Mucosa of descending colon (tissue), 3 donors: ENCODE measurements at regions not wholly inside any gene's neighbourhood (a gene's known extent, or its start where the extent isn't known, plus 50 kb on each side); places are given as distances from the start of the nearest gene placed in this dataset.

Source experiments
- ATAC-seq: fragments of 200-7000 bp; cut with Tn5 transposase; one replicate; pipeline ENCODE4 v1.9.1; 2020; ENCODE audit warnings: mild to moderate bottlenecking, moderate library complexity
- DNase-seq, 3 donors: peaks; one replicate each; pipeline ENCODE4 v3.0.0-alpha.2; 2020
- H3K36me3 ChIP-seq: fragments of 200-600 bp; one replicate; pipeline ENCODE4 v1.8.0; 2021; ENCODE audit warnings: low read depth, mild to moderate bottlenecking
- H3K4me1 ChIP-seq: fragments of 200-600 bp; one replicate; pipeline ENCODE4 v1.8.0; 2021; ENCODE audit warnings: low read depth, mild to moderate bottlenecking
- H3K4me3 ChIP-seq: fragments of 200-600 bp; one replicate; pipeline ENCODE4 v1.8.0; 2021; ENCODE audit warnings: mild to moderate bottlenecking
- H3K9me3 ChIP-seq: fragments of 200-600 bp; one replicate; pipeline ENCODE4 v1.8.0; 2021; ENCODE audit warnings: mild to moderate bottlenecking
- intact Hi-C, 2 donors: fragments of 100-400 bp; cut with DNase I in 1 of 2; cut with micrococcal nuclease in 1 of 2; formaldehyde crosslinking; loops; one replicate each; pipeline versions ENCODE4 v1.11.0 to v1.11.1; 2022; cut with DNase I, micrococcal nuclease
- TF ChIP-seq, protein P1 (sequence below): fragments of 200-600 bp; IDR thresholded peaks from one replicate; pipeline ENCODE4 v1.8.0; 2022; ENCODE audit warnings: antibody characterized with exemption, mild to moderate bottlenecking
- donor health status: DM: no; HTN: no; CAD: no; lungs with moderate emphysema.
- donor health status: DM: no; HTN: no; CAD: no.
- donor health status: DM: no; HTN: yes; CAD: no.

DNA sequence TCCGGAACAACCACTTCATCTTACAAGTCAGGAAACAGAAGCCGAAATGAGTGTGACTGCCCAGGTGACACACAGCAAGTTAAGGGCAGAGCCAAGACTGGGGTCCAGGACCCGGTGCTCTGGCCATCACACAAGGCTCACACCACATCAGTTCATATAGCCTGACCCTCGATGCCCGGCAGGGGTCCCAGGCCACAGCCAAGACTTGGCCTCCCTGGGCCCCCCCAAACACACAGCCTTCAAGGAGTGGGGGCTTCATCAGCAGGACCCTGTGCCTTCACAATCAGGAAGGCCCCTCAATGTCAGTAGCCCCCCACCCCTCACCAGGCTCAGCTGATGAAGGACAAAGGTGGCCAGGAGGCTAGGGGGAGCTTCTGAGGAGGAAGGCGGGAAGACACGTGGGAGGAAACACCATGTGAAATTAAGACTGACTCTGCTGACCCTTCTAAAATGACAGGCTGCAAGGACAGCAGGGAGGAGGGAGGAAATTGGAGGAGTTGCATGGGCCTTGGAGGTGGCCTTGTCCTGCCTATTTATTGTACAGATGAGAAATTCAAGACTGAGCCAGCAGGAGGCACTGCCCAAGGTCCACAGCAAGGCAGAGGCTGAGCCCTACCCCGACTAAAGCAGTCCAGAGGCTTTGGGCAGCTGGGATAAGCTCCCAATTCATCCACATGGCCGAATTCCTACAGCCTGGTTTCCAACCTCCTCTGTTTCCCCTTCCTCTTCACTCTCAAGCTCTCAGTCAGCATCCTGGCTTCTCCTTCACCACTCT, 216.1 kb upstream of the ZMIZ1 start:
- peak in 2 of 3 donors; percentile 46 to 81 for DNase-seq
- no peak overlapping the region for H3K4me3 ChIP-seq
- no peaks in the 10 kb centered on the region for H3K36me3 ChIP-seq
- no peaks in the 10 kb centered on the region for H3K4me1 ChIP-seq
- H3K9me3 ChIP-seq = no peaks in the 10 kb centered on the region
- TF ChIP-seq, protein P1, sequence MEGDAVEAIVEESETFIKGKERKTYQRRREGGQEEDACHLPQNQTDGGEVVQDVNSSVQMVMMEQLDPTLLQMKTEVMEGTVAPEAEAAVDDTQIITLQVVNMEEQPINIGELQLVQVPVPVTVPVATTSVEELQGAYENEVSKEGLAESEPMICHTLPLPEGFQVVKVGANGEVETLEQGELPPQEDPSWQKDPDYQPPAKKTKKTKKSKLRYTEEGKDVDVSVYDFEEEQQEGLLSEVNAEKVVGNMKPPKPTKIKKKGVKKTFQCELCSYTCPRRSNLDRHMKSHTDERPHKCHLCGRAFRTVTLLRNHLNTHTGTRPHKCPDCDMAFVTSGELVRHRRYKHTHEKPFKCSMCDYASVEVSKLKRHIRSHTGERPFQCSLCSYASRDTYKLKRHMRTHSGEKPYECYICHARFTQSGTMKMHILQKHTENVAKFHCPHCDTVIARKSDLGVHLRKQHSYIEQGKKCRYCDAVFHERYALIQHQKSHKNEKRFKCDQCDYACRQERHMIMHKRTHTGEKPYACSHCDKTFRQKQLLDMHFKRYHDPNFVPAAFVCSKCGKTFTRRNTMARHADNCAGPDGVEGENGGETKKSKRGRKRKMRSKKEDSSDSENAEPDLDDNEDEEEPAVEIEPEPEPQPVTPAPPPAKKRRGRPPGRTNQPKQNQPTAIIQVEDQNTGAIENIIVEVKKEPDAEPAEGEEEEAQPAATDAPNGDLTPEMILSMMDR = peak; percentile 11
- intact Hi-C loops = no loop called here
- peak; percentile 81 for ATAC-seq

DNA sequence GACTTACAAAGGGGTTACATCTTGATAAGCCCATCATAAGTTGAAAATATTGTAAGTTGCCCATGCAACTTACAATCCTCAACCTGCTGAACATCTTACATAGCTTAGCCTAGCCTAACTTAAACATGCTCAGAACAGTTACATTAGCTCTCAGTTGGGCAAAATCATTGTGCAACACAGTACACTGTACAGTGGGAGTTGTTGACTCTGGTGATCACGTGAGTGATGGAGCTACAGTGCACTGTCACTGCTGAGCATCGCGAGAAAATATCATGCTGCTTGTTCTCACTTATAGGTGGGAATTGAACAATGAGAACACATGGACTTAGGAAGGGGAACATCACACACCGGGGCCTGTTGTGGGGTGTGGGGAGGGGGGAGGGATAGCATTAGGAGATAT, 214.9 kb upstream of the ZMIZ1 start:
- ATAC-seq (no peak), DNase-seq (no peak)
- TF ChIP-seq, protein P1 = no peak
- no peak overlapping the region for H3K4me3 ChIP-seq
- intact Hi-C loops = no loop called here
- no peaks in the 10 kb centered on the region for H3K9me3 ChIP-seq
- H3K36me3 ChIP-seq = no peaks in the 10 kb centered on the region
- no peaks in the 10 kb centered on the region for H3K4me1 ChIP-seq

DNA sequence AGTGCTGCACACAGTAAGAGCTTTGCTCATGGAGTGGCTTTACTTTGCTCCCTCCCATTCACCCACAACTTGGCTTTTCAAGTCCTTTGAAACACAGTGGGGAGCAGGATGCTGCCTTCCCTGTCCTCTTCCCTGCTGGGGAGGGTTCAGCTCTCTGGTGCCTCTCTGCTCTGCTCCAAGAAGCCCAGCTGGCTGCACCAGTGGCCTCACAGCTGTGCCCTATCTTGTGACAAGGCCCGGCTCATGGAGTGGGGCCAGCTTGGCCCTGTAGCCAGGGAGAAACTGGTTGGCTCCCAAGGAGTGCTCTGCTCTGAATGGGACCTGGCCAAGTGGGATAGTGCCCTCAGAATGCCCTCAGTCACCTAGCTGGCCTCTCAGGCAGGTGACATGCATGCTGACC, 212.3 kb upstream of the ZMIZ1 start:
- intact Hi-C loops = no loop called here
- Histone ChIP-seq H3K4me3 (no peak overlapping the region), H3K9me3 (no peaks in the 10 kb centered on the region), H3K36me3 (no peaks in the 10 kb centered on the region), H3K4me1 (no peaks in the 10 kb centered on the region)
- TF ChIP-seq, protein P1 = no peak
- ATAC-seq (peak; percentile 47), DNase-seq (peak; percentile 18 to 58 (median 58))

DNA sequence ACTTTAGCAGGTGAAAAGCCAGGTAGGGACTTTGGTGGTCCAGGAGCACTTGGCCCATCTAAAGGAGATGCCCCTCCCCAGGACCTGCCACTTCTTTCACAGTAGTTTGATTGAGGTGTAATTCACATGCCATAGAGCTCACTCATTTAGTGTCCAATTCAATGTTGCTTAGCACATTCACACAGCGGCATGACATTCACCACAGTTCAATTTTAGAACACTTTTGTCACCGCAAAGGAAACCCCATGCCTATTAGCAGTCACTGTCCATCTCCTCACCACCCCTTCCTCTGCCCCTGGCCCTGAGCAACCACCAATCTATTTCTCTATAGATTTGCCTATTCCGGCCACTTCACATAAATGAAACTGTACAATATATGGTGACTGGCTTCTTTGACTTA, 211.6 kb upstream of the ZMIZ1 start:
- H3K36me3 ChIP-seq = no peaks in the 10 kb centered on the region
- no peaks in the 10 kb centered on the region for H3K4me1 ChIP-seq
- TF ChIP-seq, protein P1 = no peak
- no peak overlapping the region for H3K4me3 ChIP-seq
- DNase-seq = no peak
- intact Hi-C loops = no loop called here
- H3K9me3 ChIP-seq = no peaks in the 10 kb centered on the region
- no peak for ATAC-seq

DNA sequence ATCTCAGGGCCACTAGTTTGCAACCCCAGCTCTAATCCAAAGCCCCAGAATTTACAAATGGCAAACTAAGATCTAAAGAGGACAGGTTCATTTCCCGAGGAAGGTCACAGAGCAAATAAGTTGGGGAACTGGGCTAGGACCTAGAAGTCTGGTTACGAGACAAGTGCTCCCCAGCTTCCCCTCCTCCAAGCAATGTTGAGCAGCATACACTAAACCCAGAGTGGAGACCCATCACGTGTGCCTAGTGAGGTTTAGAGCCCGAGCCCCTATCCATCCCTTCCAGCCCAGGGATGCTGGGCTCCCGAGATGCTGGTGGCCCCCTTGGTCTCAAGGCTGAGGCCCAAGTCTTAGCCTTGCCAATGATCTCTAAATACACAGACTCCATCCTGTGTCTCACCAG, 209.5 kb upstream of the ZMIZ1 start:
- no peak overlapping the region for H3K4me3 ChIP-seq
- no peaks in the 10 kb centered on the region for H3K4me1 ChIP-seq
- intact Hi-C loops = no loop called here
- DNase-seq (no peak), ATAC-seq (no peak)
- H3K9me3 ChIP-seq = no peaks in the 10 kb centered on the region
- TF ChIP-seq, protein P1 = no peak
- no peaks in the 10 kb centered on the region for H3K36me3 ChIP-seq
